ENCODE measurements at regions not wholly inside any gene's neighbourhood (a gene's known extent, or its start where the extent isn't known, plus 50 kb on each side); places are given as distances from the start of the nearest gene placed in this dataset.

GRCh38 chr10:9743639-9744038 is 1274.0 kb upstream of the CELF2 start:
- no peak overlapping the region for H3K27ac ChIP-seq
- no peaks in the 10 kb centered on the region for H3K27me3 ChIP-seq
- H3K36me3 ChIP-seq: no peaks in the 10 kb centered on the region
- H3K4me3 ChIP-seq: no peak overlapping the region
- TF ChIP-seq EP300 (IDR thresholded peaks at IDR 0.05) (no peak), POLR2A (IDR thresholded peaks at IDR 0.05) (no peak)
- TF ChIP-seq, protein P1, sequence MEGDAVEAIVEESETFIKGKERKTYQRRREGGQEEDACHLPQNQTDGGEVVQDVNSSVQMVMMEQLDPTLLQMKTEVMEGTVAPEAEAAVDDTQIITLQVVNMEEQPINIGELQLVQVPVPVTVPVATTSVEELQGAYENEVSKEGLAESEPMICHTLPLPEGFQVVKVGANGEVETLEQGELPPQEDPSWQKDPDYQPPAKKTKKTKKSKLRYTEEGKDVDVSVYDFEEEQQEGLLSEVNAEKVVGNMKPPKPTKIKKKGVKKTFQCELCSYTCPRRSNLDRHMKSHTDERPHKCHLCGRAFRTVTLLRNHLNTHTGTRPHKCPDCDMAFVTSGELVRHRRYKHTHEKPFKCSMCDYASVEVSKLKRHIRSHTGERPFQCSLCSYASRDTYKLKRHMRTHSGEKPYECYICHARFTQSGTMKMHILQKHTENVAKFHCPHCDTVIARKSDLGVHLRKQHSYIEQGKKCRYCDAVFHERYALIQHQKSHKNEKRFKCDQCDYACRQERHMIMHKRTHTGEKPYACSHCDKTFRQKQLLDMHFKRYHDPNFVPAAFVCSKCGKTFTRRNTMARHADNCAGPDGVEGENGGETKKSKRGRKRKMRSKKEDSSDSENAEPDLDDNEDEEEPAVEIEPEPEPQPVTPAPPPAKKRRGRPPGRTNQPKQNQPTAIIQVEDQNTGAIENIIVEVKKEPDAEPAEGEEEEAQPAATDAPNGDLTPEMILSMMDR (IDR thresholded peaks at IDR 0.05): no peak
- intact Hi-C loops (cut with DNase I): no loop called here
- no peaks in the 10 kb centered on the region for H3K4me1 ChIP-seq (ENCODE audit: insufficient read depth)
- H3K9me3 ChIP-seq: no peaks in the 10 kb centered on the region
- no peak for DNase-seq

DNA sequence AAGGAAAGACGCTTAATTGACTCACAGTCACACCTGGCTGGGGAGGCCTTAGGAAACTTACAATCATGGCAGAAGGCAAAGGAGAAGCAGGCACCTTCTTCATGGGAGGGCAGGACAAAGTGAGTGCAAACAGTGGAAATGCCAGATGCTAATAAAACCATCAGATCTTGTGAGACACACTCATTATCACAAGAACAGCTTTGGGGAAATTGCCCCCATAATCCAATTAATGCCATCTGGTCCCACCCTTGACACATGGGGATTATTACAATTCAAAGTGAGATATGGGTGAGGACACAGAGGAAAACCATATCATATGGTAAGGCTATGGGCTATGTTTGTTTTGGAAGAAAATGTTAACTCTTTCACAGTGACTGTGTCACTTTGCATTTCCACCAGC is 1272.5 kb upstream of the CELF2 start:
- no peaks in the 10 kb centered on the region for H3K27me3 ChIP-seq
- no peaks in the 10 kb centered on the region for H3K9me3 ChIP-seq
- H3K36me3 ChIP-seq: no peaks in the 10 kb centered on the region
- WGBS, 3 donors: 73 to 91% (median 74%) methylated on average over 1 of the region's 1 CpG
- H3K4me1 ChIP-seq (ENCODE audit: insufficient read depth): no peaks in the 10 kb centered on the region
- H3K4me3 ChIP-seq: no peak overlapping the region
- H3K27ac ChIP-seq: no peak overlapping the region
- DNase-seq: no peak
- intact Hi-C loops (cut with DNase I): no loop called here
- TF ChIP-seq POLR2A (IDR thresholded peaks at IDR 0.05): no peak
- TF ChIP-seq EP300 (IDR thresholded peaks at IDR 0.05): no peak
- TF ChIP-seq, protein P1 (IDR thresholded peaks at IDR 0.05): no peak

DNA sequence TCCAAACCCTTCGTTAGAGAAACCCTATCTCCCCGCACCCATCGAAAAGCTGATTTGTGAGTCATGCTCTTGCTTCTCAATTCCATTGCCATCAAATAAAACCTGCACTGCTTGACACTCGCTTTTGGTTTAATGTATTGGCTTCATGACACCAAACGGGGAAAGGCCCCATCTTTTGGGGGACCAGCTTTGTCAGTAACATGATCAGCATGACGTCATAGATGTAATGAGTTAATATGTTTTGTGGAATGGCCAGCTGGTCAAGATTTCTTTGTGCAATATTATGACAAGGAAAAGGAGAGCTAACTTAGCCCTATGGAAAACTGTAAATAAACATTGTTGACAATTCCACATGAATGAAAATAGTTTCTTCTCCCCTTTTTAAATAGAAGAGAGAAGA is 1260.5 kb upstream of the CELF2 start:
- Histone ChIP-seq H3K27me3 (no peaks in the 10 kb centered on the region), H3K9me3 (no peaks in the 10 kb centered on the region), H3K36me3 (no peaks in the 10 kb centered on the region), H3K4me1 (ENCODE audit: insufficient read depth) (no peaks in the 10 kb centered on the region), H3K4me3 (no peak overlapping the region), H3K27ac (no peak overlapping the region)
- DNase-seq: no peak
- TF ChIP-seq POLR2A (IDR thresholded peaks at IDR 0.05) (no peak), EP300 (IDR thresholded peaks at IDR 0.05) (no peak)
- TF ChIP-seq, protein P1 (IDR thresholded peaks at IDR 0.05): no peak
- WGBS, 3 donors: 63 to 70% (median 68%) methylated on average over 6 of the region's 6 CpGs
- intact Hi-C loops (cut with DNase I): no loop called here

- Histone ChIP-seq H3K27ac (no peak overlapping the region), H3K4me1 (ENCODE audit: insufficient read depth) (no peaks in the 10 kb centered on the region), H3K36me3 (no peaks in the 10 kb centered on the region), H3K9me3 (no peaks in the 10 kb centered on the region), H3K27me3 (no peaks in the 10 kb centered on the region), H3K4me3 (no peak overlapping the region)
- no peak for DNase-seq
- intact Hi-C loops (cut with DNase I): no loop called here
- WGBS, 3 donors: 62 to 91% (median 91%) methylated on average over 3 of the region's 3 CpGs
- no peak for TF ChIP-seq EP300 (IDR thresholded peaks at IDR 0.05)
- no peak for TF ChIP-seq POLR2A (IDR thresholded peaks at IDR 0.05)
- TF ChIP-seq, protein P1 (IDR thresholded peaks at IDR 0.05): no peak
Measured at GRCh38 chr10:9759596-9759995, 1258.1 kb upstream of the CELF2 start.
